CD8-positive, alpha-beta memory T cell (primary cell): ENCODE measurements at regions not wholly inside any gene's neighbourhood (a gene's known extent, or its start where the extent isn't known, plus 50 kb on each side); places are given as distances from the start of the nearest gene placed in this dataset.
A peak's percentile ranks its signal among the peaks of the same experiment; 100 is the strongest.

Experiments used
- CTCF ChIA-PET: fragments of 350-600 bp; sonication (Branson Sonifier 250); formaldehyde crosslinking; loops from one replicate; lab custom pipeline; 2021; ENCODE audit warnings: antibody characterized with exemption; lab: Charles Lee
- POLR2A ChIA-PET: fragments of 350-600 bp; sonication (Branson Sonifier 250); formaldehyde crosslinking; loops from one replicate; lab custom pipeline; 2021; ENCODE audit warnings: antibody characterized with exemption; lab: Charles Lee
- DNase-seq, 5 donors: peaks; one replicate each; pipeline versions ENCODE4 v3.0.0 to v3.0.0-alpha.2; 2020 to 2022; ENCODE audit warnings: mixed read lengths in 1 of 5
- H3K27ac ChIP-seq: one replicate; pipeline ENCODE4 v1.7.0; 2013; ENCODE audit warnings: low read depth, mild to moderate bottlenecking, low read length, moderate library complexity
- H3K27me3 ChIP-seq: 2 replicates; pipeline ENCODE4 v1.7.0; 2013; ENCODE audit warnings: low read length, mild to moderate bottlenecking; ENCODE audit not compliant: insufficient read depth, poor library complexity, severe bottlenecking
- H3K36me3 ChIP-seq: 2 replicates; pipeline ENCODE4 v1.7.0; 2013; ENCODE audit warnings: mild to moderate bottlenecking, low read length, moderate library complexity; ENCODE audit not compliant: insufficient read depth
- H3K4me1 ChIP-seq: 2 replicates; pipeline ENCODE4 v1.7.0; 2013; ENCODE audit warnings: mild to moderate bottlenecking, low read length, moderate library complexity; ENCODE audit not compliant: insufficient read depth
- H3K4me3 ChIP-seq: 2 replicates; pipeline ENCODE4 v1.7.0; 2013; ENCODE audit warnings: mild to moderate bottlenecking, low read length
- H3K9me3 ChIP-seq: 2 replicates; pipeline ENCODE4 v1.7.0; 2013; ENCODE audit warnings: mild to moderate bottlenecking, low read length
- H3K27ac Mint-ChIP-seq, 8 donors: one replicate each; pipeline ENCODE4 v1.8.0; 2020 to 2021; ENCODE audit warnings: mixed read lengths in 8 of 8, mild to moderate bottlenecking in 6 of 8, inconsistent platforms in 3 of 8, moderate library complexity in 3 of 8
- H3K27me3 Mint-ChIP-seq, 2 donors: one replicate each; pipeline ENCODE4 v1.8.0; 2020 to 2021; ENCODE audit warnings: mixed read lengths in 2 of 2, mild to moderate bottlenecking in 1 of 2, moderate library complexity in 1 of 2
- H3K36me3 Mint-ChIP-seq, 3 donors: one replicate each; pipeline ENCODE4 v1.8.0; 2020 to 2021; ENCODE audit warnings: mixed read lengths in 3 of 3, inconsistent platforms in 1 of 3, mild to moderate bottlenecking in 1 of 3
- H3K4me1 Mint-ChIP-seq, 3 donors: one replicate each; pipeline ENCODE4 v1.8.0; 2020 to 2021; ENCODE audit warnings: mixed read lengths in 3 of 3, inconsistent platforms in 1 of 3, mild to moderate bottlenecking in 1 of 3
- H3K4me3 Mint-ChIP-seq, 7 donors: one replicate each; pipeline ENCODE4 v1.8.0; 2020 to 2021; ENCODE audit warnings: mixed read lengths in 7 of 7, mild to moderate bottlenecking in 6 of 7, moderate library complexity in 4 of 7, inconsistent platforms in 2 of 7
- H3K9me3 Mint-ChIP-seq, 5 donors: one replicate each; pipeline ENCODE4 v1.8.0; 2020 to 2022; ENCODE audit warnings: mixed read lengths in 5 of 5, mild to moderate bottlenecking in 3 of 5, moderate library complexity in 2 of 5, inconsistent platforms in 1 of 5

DNA sequence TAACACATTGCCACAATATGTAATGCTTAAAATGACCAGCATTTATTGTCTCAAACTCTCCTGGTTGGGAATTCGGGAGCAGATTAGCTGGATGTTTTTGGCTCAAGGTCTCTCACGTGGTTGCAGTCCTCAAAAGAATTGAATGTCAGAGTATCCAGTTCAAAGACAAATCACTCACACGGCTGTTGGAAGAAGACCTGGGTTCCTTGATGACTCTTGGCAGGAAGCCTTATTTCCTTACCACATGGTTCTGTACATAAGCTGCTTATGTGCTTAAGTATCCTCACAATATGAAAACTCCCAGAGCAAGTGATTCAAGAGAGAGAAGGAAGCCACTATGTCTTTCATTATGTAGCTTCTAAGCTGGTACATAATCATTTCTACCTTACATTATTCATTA lies 230.3 kb upstream of the PTPRD start:
- Mint-ChIP-seq H3K9me3 (peaks cover 0 to 31% (median 2%) of the 10 kb centered on the region in 5 donors), H3K4me1 (no peaks in the 10 kb centered on the region), H3K27ac (no peak overlapping the region), H3K4me3 (no peak overlapping the region), H3K27me3 (no peaks in the 10 kb centered on the region), H3K36me3 (no peaks in the 10 kb centered on the region)
- H3K4me3 ChIP-seq: no peak overlapping the region
- H3K9me3 ChIP-seq: no peaks in the 10 kb centered on the region
- H3K27ac ChIP-seq: no peak overlapping the region
- H3K4me1 ChIP-seq: no peaks in the 10 kb centered on the region
- H3K27me3 ChIP-seq: no peaks in the 10 kb centered on the region
- POLR2A ChIA-PET: no interaction called here
- CTCF ChIA-PET: no interaction called here
- no peak for DNase-seq
- H3K36me3 ChIP-seq: no peaks in the 10 kb centered on the region

DNA sequence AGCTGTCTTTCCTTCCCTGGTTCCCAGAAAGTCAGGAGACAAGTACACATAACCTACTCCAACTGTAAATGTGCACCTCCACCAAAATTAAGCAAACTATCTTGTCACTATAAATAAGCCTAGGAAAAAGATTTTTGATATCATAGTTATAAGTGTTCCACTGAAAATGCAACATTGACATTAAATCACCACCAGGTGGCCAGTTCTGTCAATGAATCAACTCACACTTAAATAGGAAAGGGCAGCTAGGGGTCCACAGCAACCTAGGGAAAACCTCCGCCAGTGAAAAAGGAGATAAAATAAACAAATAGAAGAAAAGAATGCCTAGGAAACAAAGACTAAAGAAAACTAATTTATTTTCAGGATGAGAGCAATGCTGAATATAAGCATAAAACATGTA lies 243.0 kb upstream of the PTPRD start:
- H3K36me3 Mint-ChIP-seq: no peaks in the 10 kb centered on the region
- H3K27me3 ChIP-seq: no peaks in the 10 kb centered on the region
- no peak overlapping the region for H3K27ac Mint-ChIP-seq
- peaks cover 10 to 25% (median 18%) of the 10 kb centered on the region in 5 donors for H3K9me3 Mint-ChIP-seq
- CTCF ChIA-PET: no interaction called here
- POLR2A ChIA-PET: no interaction called here
- H3K4me1 Mint-ChIP-seq: no peaks in the 10 kb centered on the region
- H3K4me1 ChIP-seq: no peaks in the 10 kb centered on the region
- no peak overlapping the region for H3K4me3 ChIP-seq
- H3K4me3 Mint-ChIP-seq: no peak overlapping the region
- no peaks in the 10 kb centered on the region for H3K27me3 Mint-ChIP-seq
- H3K27ac ChIP-seq: no peak overlapping the region
- no peak for DNase-seq
- H3K36me3 ChIP-seq: no peaks in the 10 kb centered on the region
- no peaks in the 10 kb centered on the region for H3K9me3 ChIP-seq

- H3K4me3 ChIP-seq: no peak overlapping the region
- no peaks in the 10 kb centered on the region for H3K36me3 ChIP-seq
- ChIA-PET CTCF (no interaction called here), POLR2A (no interaction called here)
- no peaks in the 10 kb centered on the region for H3K36me3 Mint-ChIP-seq
- H3K9me3 Mint-ChIP-seq: peaks cover 10 to 35% (median 15%) of the 10 kb centered on the region in 5 donors
- DNase-seq: no peak
- H3K27me3 ChIP-seq: no peaks in the 10 kb centered on the region
- H3K4me3 Mint-ChIP-seq: no peak overlapping the region
- no peak overlapping the region for H3K27ac Mint-ChIP-seq
- H3K4me1 ChIP-seq: no peaks in the 10 kb centered on the region
- no peaks in the 10 kb centered on the region for H3K9me3 ChIP-seq
- no peaks in the 10 kb centered on the region for H3K27me3 Mint-ChIP-seq
- H3K4me1 Mint-ChIP-seq: no peaks in the 10 kb centered on the region
- H3K27ac ChIP-seq: no peak overlapping the region
These were observed 246.0 kb upstream of the PTPRD start for GRCh38 chr9:10858817-10859216.

- Mint-ChIP-seq H3K4me1 (no peaks in the 10 kb centered on the region), H3K27ac (peak overlapping the region in 1 of 8 donors; percentile 41), H3K36me3 (no peaks in the 10 kb centered on the region), H3K27me3 (no peaks in the 10 kb centered on the region), H3K4me3 (no peak overlapping the region), H3K9me3 (peaks cover 3 to 45% (median 5%) of the 10 kb centered on the region in 5 donors)
- no peak overlapping the region for H3K27ac ChIP-seq
- no peaks in the 10 kb centered on the region for H3K4me1 ChIP-seq
- CTCF ChIA-PET: no interaction called here
- no peaks in the 10 kb centered on the region for H3K36me3 ChIP-seq
- POLR2A ChIA-PET: no interaction called here
- no peak for DNase-seq
- H3K4me3 ChIP-seq: no peak overlapping the region
- no peaks in the 10 kb centered on the region for H3K27me3 ChIP-seq
- H3K9me3 ChIP-seq: no peaks in the 10 kb centered on the region
These were observed 250.7 kb upstream of the PTPRD start for GRCh38 chr9:10863476-10863875.

GRCh38 chr9:10867194-10867593 lies 254.4 kb upstream of the PTPRD start:
- H3K4me1 Mint-ChIP-seq: no peaks in the 10 kb centered on the region
- no peak overlapping the region for H3K4me3 ChIP-seq
- no peaks in the 10 kb centered on the region for H3K27me3 Mint-ChIP-seq
- peaks cover 5 to 49% (median 10%) of the 10 kb centered on the region in 5 donors for H3K9me3 Mint-ChIP-seq
- no peaks in the 10 kb centered on the region for H3K4me1 ChIP-seq
- no peak overlapping the region for H3K27ac ChIP-seq
- CTCF ChIA-PET: no interaction called here
- no peaks in the 10 kb centered on the region for H3K9me3 ChIP-seq
- H3K36me3 ChIP-seq: no peaks in the 10 kb centered on the region
- no peak overlapping the region for H3K4me3 Mint-ChIP-seq
- H3K36me3 Mint-ChIP-seq: no peaks in the 10 kb centered on the region
- DNase-seq: no peak
- POLR2A ChIA-PET: no interaction called here
- H3K27me3 ChIP-seq: no peaks in the 10 kb centered on the region
- no peak overlapping the region for H3K27ac Mint-ChIP-seq

DNA sequence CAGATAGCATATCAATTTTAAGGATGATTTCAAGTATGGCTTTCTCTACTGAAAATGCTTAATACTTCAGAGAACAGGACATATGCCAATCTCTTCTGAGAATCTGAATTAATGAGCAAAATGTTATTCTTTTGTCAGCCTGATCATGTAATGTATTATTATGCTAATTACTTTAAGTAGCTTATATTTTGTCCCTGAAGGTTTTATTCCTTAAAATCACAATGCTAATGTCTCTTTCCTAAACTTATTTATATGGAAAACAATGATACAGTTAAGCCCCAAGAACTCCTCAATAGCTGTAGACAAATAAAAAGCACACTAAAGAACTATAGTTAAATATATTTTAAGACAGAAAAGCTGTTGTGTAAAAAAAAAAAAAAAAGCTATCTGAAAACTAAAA lies 256.9 kb upstream of the PTPRD start:
- Mint-ChIP-seq H3K36me3 (no peaks in the 10 kb centered on the region), H3K27ac (no peak overlapping the region), H3K27me3 (no peaks in the 10 kb centered on the region), H3K4me3 (no peak overlapping the region), H3K4me1 (no peaks in the 10 kb centered on the region), H3K9me3 (peaks cover 10 to 41% (median 14%) of the 10 kb centered on the region in 5 donors)
- Histone ChIP-seq H3K27ac (no peak overlapping the region), H3K4me1 (no peaks in the 10 kb centered on the region), H3K4me3 (no peak overlapping the region), H3K9me3 (no peaks in the 10 kb centered on the region), H3K36me3 (no peaks in the 10 kb centered on the region), H3K27me3 (no peaks in the 10 kb centered on the region)
- DNase-seq: no peak
- POLR2A ChIA-PET: no interaction called here
- CTCF ChIA-PET: no interaction called here

DNA sequence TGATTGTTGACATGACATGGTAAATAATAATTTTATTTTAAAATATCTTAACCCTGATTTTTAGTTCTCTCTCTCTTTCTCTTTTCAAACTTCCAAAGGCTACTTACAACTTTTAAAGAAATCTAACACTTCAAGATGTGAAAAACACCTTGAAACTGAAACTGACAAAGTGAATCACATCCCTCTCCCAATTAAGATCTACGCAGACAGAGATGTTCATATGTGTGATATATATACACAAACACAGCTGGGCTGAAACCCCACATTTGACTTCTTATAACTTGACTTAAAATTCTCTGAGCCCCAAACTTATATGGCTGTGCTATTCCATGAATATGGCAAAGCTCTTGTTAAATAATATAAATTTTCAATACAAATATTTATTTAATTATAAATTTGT lies 261.2 kb upstream of the PTPRD start:
- Mint-ChIP-seq H3K4me3 (no peak overlapping the region), H3K36me3 (no peaks in the 10 kb centered on the region), H3K27me3 (no peaks in the 10 kb centered on the region), H3K9me3 (peaks cover 10 to 38% (median 14%) of the 10 kb centered on the region in 5 donors), H3K27ac (no peak overlapping the region), H3K4me1 (no peaks in the 10 kb centered on the region)
- H3K4me3 ChIP-seq: no peak overlapping the region
- H3K36me3 ChIP-seq: no peaks in the 10 kb centered on the region
- no peak overlapping the region for H3K27ac ChIP-seq
- no peak for DNase-seq
- H3K27me3 ChIP-seq: no peaks in the 10 kb centered on the region
- no peaks in the 10 kb centered on the region for H3K4me1 ChIP-seq
- CTCF ChIA-PET: no interaction called here
- H3K9me3 ChIP-seq: no peaks in the 10 kb centered on the region
- POLR2A ChIA-PET: no interaction called here

DNA sequence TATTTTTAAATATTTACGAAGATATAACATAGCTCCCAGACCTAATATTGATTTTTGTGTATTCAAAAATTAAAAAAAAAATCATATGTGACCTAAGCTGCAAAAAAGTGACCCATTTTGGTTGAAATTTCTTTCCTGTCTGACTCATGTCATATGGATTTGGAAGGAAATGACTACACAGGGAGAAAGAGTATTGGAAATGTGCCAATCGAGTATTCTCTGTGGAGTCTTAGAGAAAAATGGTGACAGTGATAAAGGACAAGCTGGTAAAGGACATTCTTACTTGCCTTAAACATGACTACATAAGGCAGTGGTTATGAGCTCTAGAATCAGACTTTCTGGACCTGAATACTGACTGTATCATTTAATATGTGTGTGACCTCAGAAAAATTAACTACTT lies 262.9 kb upstream of the PTPRD start:
- POLR2A ChIA-PET: no interaction called here
- Mint-ChIP-seq H3K27ac (no peak overlapping the region), H3K4me3 (no peak overlapping the region), H3K4me1 (no peaks in the 10 kb centered on the region), H3K27me3 (no peaks in the 10 kb centered on the region), H3K9me3 (peaks cover 12 to 36% (median 19%) of the 10 kb centered on the region in 5 donors), H3K36me3 (no peaks in the 10 kb centered on the region)
- no peak for DNase-seq
- CTCF ChIA-PET: no interaction called here
- Histone ChIP-seq H3K4me1 (no peaks in the 10 kb centered on the region), H3K27ac (no peak overlapping the region), H3K4me3 (no peak overlapping the region), H3K36me3 (no peaks in the 10 kb centered on the region), H3K9me3 (no peaks in the 10 kb centered on the region), H3K27me3 (no peaks in the 10 kb centered on the region)

DNA sequence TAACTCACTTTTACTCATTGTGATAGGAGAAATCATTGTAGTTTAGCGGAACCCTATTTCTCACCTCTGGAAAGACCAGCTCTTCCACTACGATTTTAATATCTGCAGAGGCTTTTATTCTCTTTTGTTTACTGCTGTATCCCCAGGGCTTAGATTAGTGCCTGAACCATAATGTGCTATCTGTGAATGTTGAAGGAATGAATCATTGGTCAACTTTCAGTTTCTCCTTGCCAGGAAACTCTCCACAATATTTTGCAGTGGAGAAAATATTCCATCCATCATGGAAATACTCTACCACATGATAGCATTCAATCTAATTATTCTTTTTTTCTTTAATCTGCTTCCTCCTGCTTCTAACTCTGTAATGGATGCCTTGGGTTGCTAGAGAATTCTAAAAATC lies 263.5 kb upstream of the PTPRD start:
- H3K27ac Mint-ChIP-seq: no peak overlapping the region
- no peak overlapping the region for H3K4me3 Mint-ChIP-seq
- CTCF ChIA-PET: no interaction called here

More for the DNA sequence above, 263.5 kb upstream of the PTPRD start:
- H3K4me1 Mint-ChIP-seq: no peaks in the 10 kb centered on the region
- H3K27me3 Mint-ChIP-seq: no peaks in the 10 kb centered on the region
- Histone ChIP-seq H3K27ac (no peak overlapping the region), H3K36me3 (no peaks in the 10 kb centered on the region), H3K9me3 (no peaks in the 10 kb centered on the region), H3K4me3 (no peak overlapping the region), H3K27me3 (no peaks in the 10 kb centered on the region), H3K4me1 (no peaks in the 10 kb centered on the region)
- H3K36me3 Mint-ChIP-seq: no peaks in the 10 kb centered on the region
- POLR2A ChIA-PET: no interaction called here
- peaks cover 12 to 36% (median 15%) of the 10 kb centered on the region in 5 donors for H3K9me3 Mint-ChIP-seq
- DNase-seq: no peak
